Uterus (tissue), 3 donors: ENCODE measurements at regions not wholly inside any gene's neighbourhood (a gene's known extent, or its start where the extent isn't known, plus 50 kb on each side); places are given as distances from the start of the nearest gene placed in this dataset.

ENCODE experiments used
- DNase-seq, 2 donors: peaks; one replicate each; pipeline ENCODE4 v3.0.0-alpha.2; 2019 to 2020
- H3K27ac ChIP-seq, 2 donors: fragments of 200-600 bp; sonication (generic); 1 replicate in 1 of 2; 2 replicates in 1 of 2; pipeline ENCODE4 v1.5.1; 2016 to 2018
- H3K27me3 ChIP-seq, 2 donors: fragments of 200-600 bp; sonication (generic); one replicate each; pipeline ENCODE4 v1.5.1; 2018 to 2019; ENCODE audit warnings: control low read depth in 1 of 2
- H3K36me3 ChIP-seq, 2 donors: fragments of 200-600 bp; sonication (generic); one replicate each; pipeline ENCODE4 v1.5.1; 2019; ENCODE audit warnings: control low read depth in 1 of 2
- H3K4me1 ChIP-seq, 2 donors: fragments of 200-600 bp; sonication (generic); one replicate each; pipeline ENCODE4 v1.5.1; 2018 to 2019; ENCODE audit warnings: control low read depth in 1 of 2
- H3K4me3 ChIP-seq, 2 donors: fragments of 200-600 bp; sonication (generic); 1 replicate in 1 of 2; 2 replicates in 1 of 2; pipeline ENCODE4 v1.5.1; 2018 to 2019; ENCODE audit warnings: mild to moderate bottlenecking in 1 of 2
- H3K9me3 ChIP-seq, 2 donors: fragments of 200-600 bp; sonication (generic); one replicate each; pipeline ENCODE4 v1.5.1; 2019; ENCODE audit warnings: control low read depth in 1 of 2
- POLR2A ChIP-seq, 2 donors: fragments of 450-650 bp; IDR thresholded peaks; one replicate each; pipeline ENCODE4 v1.6.1; 2016; ENCODE audit warnings: antibody characterized with exemption in 2 of 2, mild to moderate bottlenecking in 1 of 2, moderate library complexity in 1 of 2
- intact Hi-C: fragments of 100-400 bp; cut with DNase I; formaldehyde crosslinking; loops from one replicate; pipeline ENCODE4 v1.15.1; 2023; ENCODE audit warnings: low total_unique reads
- TF ChIP-seq, protein P1 (sequence below), 4 experiments: fragments of 200-600 bp in 2 of 4; fragments of 450-650 bp in 2 of 4; sonication (generic) in 2 of 4; IDR thresholded peaks; one replicate each; pipeline ENCODE4 v1.5.1; 2016 to 2019; ENCODE audit warnings: antibody characterized with exemption in 4 of 4, mild to moderate bottlenecking in 2 of 4, moderate library complexity in 1 of 4
- donor health status: DM: yes; HTN: yes; CAD: no.

DNA sequence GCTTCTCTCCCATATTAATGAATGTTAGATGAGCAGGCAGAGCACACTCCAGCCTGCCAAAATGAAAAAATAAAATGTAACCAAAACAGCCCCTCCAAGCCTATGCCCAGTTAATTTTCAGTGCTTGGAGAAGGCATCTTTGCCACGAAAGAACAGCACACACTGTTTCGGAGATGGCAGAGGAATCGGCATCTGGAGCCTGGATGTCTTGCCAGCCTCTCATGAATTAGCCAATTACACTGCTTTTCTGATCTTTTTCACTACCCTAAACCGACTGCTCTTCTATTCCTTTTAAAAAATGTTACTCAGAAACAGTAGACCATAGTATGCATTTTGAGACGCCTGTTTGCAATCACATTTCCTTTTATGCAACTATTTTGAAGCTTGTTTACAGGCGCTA is 249.6 kb downstream of the TLE3 start:
- H3K9me3 ChIP-seq = no peaks in the 10 kb centered on the region
- no peak overlapping the region for H3K4me3 ChIP-seq
- no peak overlapping the region for H3K27ac ChIP-seq
- H3K36me3 ChIP-seq = no peaks in the 10 kb centered on the region
- no peaks in the 10 kb centered on the region for H3K4me1 ChIP-seq
- H3K27me3 ChIP-seq = no peaks in the 10 kb centered on the region
- DNase-seq = no peak
- TF ChIP-seq POLR2A (IDR thresholded peaks at IDR 0.05) = no peak
- TF ChIP-seq, protein P1, sequence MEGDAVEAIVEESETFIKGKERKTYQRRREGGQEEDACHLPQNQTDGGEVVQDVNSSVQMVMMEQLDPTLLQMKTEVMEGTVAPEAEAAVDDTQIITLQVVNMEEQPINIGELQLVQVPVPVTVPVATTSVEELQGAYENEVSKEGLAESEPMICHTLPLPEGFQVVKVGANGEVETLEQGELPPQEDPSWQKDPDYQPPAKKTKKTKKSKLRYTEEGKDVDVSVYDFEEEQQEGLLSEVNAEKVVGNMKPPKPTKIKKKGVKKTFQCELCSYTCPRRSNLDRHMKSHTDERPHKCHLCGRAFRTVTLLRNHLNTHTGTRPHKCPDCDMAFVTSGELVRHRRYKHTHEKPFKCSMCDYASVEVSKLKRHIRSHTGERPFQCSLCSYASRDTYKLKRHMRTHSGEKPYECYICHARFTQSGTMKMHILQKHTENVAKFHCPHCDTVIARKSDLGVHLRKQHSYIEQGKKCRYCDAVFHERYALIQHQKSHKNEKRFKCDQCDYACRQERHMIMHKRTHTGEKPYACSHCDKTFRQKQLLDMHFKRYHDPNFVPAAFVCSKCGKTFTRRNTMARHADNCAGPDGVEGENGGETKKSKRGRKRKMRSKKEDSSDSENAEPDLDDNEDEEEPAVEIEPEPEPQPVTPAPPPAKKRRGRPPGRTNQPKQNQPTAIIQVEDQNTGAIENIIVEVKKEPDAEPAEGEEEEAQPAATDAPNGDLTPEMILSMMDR (IDR thresholded peaks at IDR 0.05) = no peak
- intact Hi-C loops = no loop called here

DNA sequence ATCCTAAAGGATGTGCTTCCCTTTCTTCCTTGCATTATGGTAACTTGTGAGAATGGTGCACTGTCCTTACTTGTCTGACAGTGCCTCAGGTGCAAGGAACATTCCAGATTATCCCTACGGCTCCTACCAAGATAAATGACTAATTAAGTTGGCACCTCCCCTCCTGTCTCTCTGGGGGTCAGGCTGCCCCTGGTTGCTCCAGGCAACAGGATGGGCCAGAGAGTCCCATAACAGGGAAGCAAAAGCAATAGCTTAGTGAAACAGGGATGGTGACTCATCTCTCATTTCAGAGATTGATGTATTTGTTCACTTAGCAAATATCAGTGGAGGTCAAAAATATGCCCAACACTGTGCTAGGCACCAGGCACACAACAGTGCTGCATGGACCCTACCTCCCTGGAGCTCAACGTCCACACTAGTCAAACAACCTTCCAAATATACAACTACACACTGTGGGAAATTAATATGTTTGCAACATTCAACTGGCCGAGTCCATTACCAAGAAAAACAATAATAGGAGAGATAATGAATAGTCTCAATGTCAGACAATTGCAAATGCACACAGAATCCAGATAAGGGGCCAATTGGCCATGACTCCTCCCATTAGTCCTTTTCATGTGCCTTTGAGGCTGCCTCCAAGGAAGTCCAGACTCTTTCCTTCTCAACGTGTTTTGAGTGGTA is 249.0 kb downstream of the TLE3 start:
- Histone ChIP-seq H3K27me3 (no peaks in the 10 kb centered on the region), H3K9me3 (no peaks in the 10 kb centered on the region), H3K36me3 (no peaks in the 10 kb centered on the region), H3K4me1 (no peaks in the 10 kb centered on the region), H3K4me3 (no peak overlapping the region), H3K27ac (no peak overlapping the region)
- intact Hi-C loops = no loop called here
- TF ChIP-seq, protein P1 (IDR thresholded peaks at IDR 0.05) = no peak
- no peak for TF ChIP-seq POLR2A (IDR thresholded peaks at IDR 0.05)
- DNase-seq = no peak

DNA sequence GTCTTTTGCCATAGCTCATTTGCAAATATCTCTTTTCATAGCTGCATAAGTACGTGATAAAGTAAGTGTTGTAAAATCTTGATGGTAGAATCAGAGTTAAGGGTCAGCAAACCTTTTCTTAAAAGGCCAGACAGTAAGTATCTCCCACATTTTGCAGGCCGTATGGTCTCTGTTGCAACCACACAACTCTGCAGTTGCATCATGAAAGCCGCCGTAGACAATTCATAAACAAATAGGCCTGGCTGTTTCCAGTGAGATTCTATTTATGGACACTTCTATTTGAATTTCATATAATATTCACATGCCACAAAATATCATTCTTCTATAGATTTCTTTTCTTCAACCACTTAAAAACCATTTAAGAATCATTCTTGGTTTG is 248.5 kb downstream of the TLE3 start:
- no peak for TF ChIP-seq POLR2A (IDR thresholded peaks at IDR 0.05)
- TF ChIP-seq, protein P1 (IDR thresholded peaks at IDR 0.05) = no peak

DNA sequence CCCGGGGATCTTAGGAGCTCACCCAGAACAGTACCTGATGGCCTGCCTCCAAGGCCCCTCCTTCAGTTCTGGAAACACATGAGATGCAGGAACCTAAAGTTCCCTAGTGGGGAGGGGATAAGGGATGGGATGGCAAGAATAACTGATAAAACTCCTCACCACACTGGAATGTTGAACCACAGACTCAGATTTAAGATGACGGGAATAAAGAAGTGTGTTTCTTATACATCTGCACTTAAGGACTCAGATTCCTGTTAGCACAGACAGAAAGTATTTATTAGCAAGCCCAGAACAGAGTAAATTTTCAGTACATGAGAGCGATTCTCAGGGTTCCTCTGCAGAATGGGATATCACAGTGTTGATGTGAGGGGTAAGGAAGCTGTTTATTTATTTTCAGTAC is 245.2 kb downstream of the TLE3 start:
- no peak for DNase-seq
- Histone ChIP-seq H3K4me1 (no peaks in the 10 kb centered on the region), H3K27me3 (no peaks in the 10 kb centered on the region), H3K4me3 (no peak overlapping the region), H3K27ac (no peak overlapping the region), H3K36me3 (no peaks in the 10 kb centered on the region), H3K9me3 (no peaks in the 10 kb centered on the region)
- intact Hi-C loops = no loop called here
- TF ChIP-seq POLR2A (IDR thresholded peaks at IDR 0.05) = no peak
- TF ChIP-seq, protein P1 (IDR thresholded peaks at IDR 0.05) = no peak

More for the DNA sequence above, 248.5 kb downstream of the TLE3 start:
- Histone ChIP-seq H3K36me3 (no peaks in the 10 kb centered on the region), H3K4me1 (no peaks in the 10 kb centered on the region), H3K4me3 (no peak overlapping the region), H3K27ac (no peak overlapping the region), H3K27me3 (no peaks in the 10 kb centered on the region), H3K9me3 (no peaks in the 10 kb centered on the region)
- intact Hi-C loops = no loop called here
- DNase-seq = no peak

DNA sequence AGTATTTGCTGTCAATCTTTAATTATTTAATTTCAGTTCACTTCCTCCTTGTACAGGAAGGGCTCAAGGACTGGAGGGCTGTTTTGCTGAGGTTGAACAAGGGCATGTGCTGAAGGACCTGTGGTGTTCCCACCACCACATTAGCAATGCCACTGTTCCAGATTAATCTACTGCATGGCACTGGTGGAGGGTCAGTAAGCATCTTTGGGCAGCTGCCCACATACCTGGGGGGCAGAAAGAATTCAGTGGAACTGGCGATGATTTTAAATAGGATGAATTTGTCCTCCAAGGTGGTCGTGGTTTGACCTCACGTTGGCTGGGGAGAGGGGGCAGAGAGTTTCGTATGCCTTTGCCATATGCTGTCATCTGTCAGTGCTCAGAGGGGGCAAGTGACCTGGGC is 244.8 kb downstream of the TLE3 start:
- no peak overlapping the region for H3K27ac ChIP-seq
- no peak for TF ChIP-seq POLR2A (IDR thresholded peaks at IDR 0.05)
- TF ChIP-seq, protein P1 (IDR thresholded peaks at IDR 0.05) = no peak
- intact Hi-C loops = no loop called here
- no peaks in the 10 kb centered on the region for H3K9me3 ChIP-seq
- no peaks in the 10 kb centered on the region for H3K4me1 ChIP-seq
- H3K36me3 ChIP-seq = no peaks in the 10 kb centered on the region
- no peak overlapping the region for H3K4me3 ChIP-seq
- no peaks in the 10 kb centered on the region for H3K27me3 ChIP-seq
- DNase-seq = no peak
